ENCODE measurements at regions not wholly inside any gene's neighbourhood (a gene's known extent, or its start where the extent isn't known, plus 50 kb on each side); places are given as distances from the start of the nearest gene placed in this dataset.

DNA sequence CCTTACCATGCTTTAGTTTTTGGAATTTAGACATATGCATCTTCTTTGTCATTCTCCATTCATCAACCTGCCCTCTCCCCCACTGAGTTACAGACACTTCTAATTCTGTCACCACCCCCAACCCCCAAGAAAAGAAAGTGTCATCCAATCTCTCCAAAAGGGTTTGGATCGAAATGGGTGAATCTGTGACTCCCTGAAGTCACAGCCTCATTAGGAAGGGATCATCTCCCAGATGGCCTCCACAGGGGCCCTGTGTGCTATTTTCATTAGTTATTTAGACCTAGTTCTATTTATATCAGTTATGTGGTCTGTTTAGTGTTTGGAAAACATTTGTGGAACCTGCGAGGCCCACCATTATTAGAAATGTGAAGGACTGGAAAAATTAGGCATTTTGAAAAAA is 191.0 kb upstream of the ATP2B1 start:
- no peak for TF ChIP-seq NR2C2 (IDR thresholded peaks at IDR 0.05; ENCODE audit: borderline replicate concordance, control insufficient read depth, insufficient read length, low read depth)
- TF ChIP-seq, protein P1, sequence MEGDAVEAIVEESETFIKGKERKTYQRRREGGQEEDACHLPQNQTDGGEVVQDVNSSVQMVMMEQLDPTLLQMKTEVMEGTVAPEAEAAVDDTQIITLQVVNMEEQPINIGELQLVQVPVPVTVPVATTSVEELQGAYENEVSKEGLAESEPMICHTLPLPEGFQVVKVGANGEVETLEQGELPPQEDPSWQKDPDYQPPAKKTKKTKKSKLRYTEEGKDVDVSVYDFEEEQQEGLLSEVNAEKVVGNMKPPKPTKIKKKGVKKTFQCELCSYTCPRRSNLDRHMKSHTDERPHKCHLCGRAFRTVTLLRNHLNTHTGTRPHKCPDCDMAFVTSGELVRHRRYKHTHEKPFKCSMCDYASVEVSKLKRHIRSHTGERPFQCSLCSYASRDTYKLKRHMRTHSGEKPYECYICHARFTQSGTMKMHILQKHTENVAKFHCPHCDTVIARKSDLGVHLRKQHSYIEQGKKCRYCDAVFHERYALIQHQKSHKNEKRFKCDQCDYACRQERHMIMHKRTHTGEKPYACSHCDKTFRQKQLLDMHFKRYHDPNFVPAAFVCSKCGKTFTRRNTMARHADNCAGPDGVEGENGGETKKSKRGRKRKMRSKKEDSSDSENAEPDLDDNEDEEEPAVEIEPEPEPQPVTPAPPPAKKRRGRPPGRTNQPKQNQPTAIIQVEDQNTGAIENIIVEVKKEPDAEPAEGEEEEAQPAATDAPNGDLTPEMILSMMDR (IDR thresholded peaks at IDR 0.05 in 2 of 3, conservative IDR thresholded peaks at IDR 0.05 in 1 of 3; ENCODE audit: control insufficient read depth in 2 of 3, extremely low read depth in 1 of 3, insufficient read depth in 1 of 3, low read depth in 3 of 3, low read length in 3 of 3): no peak
- no peak for TF ChIP-seq RFX5 (IDR thresholded peaks at IDR 0.05; ENCODE audit: low read depth, low read length)
- no peak for TF ChIP-seq POLR2AphosphoS5 (IDR thresholded peaks at IDR 0.05; ENCODE audit: low read length)
- TF ChIP-seq EZH2 (IDR thresholded peaks at IDR 0.05; ENCODE audit: borderline replicate concordance, control insufficient read depth, low read depth, low read length): no peak
- no peak for TF ChIP-seq STAT3 (IDR thresholded peaks at IDR 0.05; ENCODE audit: low read depth, low read length)
- TF ChIP-seq RCOR1 (conservative IDR thresholded peaks at IDR 0.05; ENCODE audit: low read depth, low read length): no peak
- no peak for TF ChIP-seq ZNF24 (IDR thresholded peaks at IDR 0.05)

Measured in GM12878 (cell line).